Nephron (organoid): ENCODE measurements at regions not wholly inside any gene's neighbourhood (a gene's known extent, or its start where the extent isn't known, plus 50 kb on each side); places are given as distances from the start of the nearest gene placed in this dataset.

Experiments
- H3K27ac Mint-ChIP-seq, 3 experiments: 2 replicates each; pipeline ENCODE4 v1.8.0; 2020; ENCODE audit warnings: mixed read lengths in 3 of 3, mild to moderate bottlenecking in 2 of 3, moderate library complexity in 1 of 3
- H3K27me3 Mint-ChIP-seq: 2 replicates; pipeline ENCODE4 v1.8.0; 2021; ENCODE audit warnings: low read depth, mild to moderate bottlenecking, moderate library complexity, mixed read lengths
- H3K36me3 Mint-ChIP-seq: 2 replicates; pipeline ENCODE4 v1.8.0; 2020; ENCODE audit warnings: low read depth, mixed read lengths
- H3K4me1 Mint-ChIP-seq: 2 replicates; pipeline ENCODE4 v1.8.0; 2020; ENCODE audit warnings: mixed read lengths
- H3K4me3 Mint-ChIP-seq, 3 experiments: 2 replicates each; pipeline ENCODE4 v1.8.0; 2020; ENCODE audit warnings: mild to moderate bottlenecking in 3 of 3, mixed read lengths in 3 of 3, moderate library complexity in 2 of 3
- H3K9me3 Mint-ChIP-seq: 2 replicates; pipeline ENCODE4 v1.8.0; 2020; ENCODE audit warnings: mixed read lengths
- TF ChIP-seq, protein P1 (sequence below), 3 experiments: fragments of 200-600 bp; sonication (generic); IDR thresholded peaks; one replicate each; pipeline ENCODE4 v1.5.0; 2021; ENCODE audit warnings: antibody characterized with exemption in 3 of 3; ENCODE audit not compliant: unreplicated experiment in 3 of 3

DNA sequence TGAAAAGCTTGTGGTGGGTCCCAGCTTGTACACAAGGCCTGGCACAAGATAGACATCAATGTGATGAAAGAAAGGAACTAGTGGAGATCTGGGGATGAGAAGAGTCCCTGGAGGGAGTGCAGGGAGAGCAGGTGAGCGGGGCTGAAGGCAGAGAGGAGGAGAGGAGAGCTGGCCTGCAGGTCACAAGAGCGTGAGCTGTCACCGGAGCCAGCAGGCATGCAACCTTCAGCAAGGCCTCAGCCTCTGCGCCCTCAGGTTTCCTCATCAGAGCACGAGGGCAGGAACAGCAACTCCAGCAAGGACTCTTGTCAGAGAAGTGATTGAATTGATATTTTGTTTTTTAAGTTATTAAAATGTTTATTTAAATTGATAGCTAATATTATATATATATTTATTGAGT lies 188.6 kb downstream of the CXCL12 start:
- H3K36me3 Mint-ChIP-seq, result no peaks in the 10 kb centered on the region
- TF ChIP-seq, protein P1, sequence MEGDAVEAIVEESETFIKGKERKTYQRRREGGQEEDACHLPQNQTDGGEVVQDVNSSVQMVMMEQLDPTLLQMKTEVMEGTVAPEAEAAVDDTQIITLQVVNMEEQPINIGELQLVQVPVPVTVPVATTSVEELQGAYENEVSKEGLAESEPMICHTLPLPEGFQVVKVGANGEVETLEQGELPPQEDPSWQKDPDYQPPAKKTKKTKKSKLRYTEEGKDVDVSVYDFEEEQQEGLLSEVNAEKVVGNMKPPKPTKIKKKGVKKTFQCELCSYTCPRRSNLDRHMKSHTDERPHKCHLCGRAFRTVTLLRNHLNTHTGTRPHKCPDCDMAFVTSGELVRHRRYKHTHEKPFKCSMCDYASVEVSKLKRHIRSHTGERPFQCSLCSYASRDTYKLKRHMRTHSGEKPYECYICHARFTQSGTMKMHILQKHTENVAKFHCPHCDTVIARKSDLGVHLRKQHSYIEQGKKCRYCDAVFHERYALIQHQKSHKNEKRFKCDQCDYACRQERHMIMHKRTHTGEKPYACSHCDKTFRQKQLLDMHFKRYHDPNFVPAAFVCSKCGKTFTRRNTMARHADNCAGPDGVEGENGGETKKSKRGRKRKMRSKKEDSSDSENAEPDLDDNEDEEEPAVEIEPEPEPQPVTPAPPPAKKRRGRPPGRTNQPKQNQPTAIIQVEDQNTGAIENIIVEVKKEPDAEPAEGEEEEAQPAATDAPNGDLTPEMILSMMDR (IDR thresholded peaks at IDR 0.05; ENCODE audit: unreplicated experiment in 3 of 3), result no peak
- H3K9me3 Mint-ChIP-seq, result peaks cover 7% of the 10 kb centered on the region

DNA sequence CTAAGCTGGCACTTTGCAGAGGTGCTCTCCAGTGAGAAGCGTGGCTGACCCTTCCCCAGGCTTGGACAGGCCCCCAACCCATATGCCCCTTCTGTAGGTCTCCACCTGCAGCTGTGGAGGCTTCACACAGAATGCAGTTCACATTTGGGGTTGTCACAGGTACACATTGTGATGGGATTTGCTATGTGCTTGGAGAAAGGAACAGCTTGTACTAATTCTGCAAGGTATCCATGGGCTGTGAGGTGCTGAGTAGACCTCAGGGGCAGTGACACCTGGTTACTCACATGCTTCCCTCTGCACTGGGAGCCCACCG lies 188.9 kb downstream of the CXCL12 start:
- Mint-ChIP-seq H3K27me3 (peaks cover 9% of the 10 kb centered on the region), H3K4me1 (peaks cover 48% of the 10 kb centered on the region), H3K27ac (peak overlapping the region in 2 of 3 experiments; percentile 44 to 67), H3K9me3 (peaks cover 7% of the 10 kb centered on the region), H3K36me3 (no peaks in the 10 kb centered on the region), H3K4me3 (no peak overlapping the region)
- TF ChIP-seq, protein P1 (IDR thresholded peaks at IDR 0.05; ENCODE audit: unreplicated experiment in 3 of 3), result no peak

More for the DNA sequence above, 188.6 kb downstream of the CXCL12 start:
- H3K4me3 Mint-ChIP-seq, result no peak overlapping the region
- H3K27ac Mint-ChIP-seq, result peak overlapping the region in 2 of 3 experiments; percentile 67 to 94
- H3K27me3 Mint-ChIP-seq, result peaks cover 9% of the 10 kb centered on the region
- H3K4me1 Mint-ChIP-seq, result peaks cover 48% of the 10 kb centered on the region

DNA sequence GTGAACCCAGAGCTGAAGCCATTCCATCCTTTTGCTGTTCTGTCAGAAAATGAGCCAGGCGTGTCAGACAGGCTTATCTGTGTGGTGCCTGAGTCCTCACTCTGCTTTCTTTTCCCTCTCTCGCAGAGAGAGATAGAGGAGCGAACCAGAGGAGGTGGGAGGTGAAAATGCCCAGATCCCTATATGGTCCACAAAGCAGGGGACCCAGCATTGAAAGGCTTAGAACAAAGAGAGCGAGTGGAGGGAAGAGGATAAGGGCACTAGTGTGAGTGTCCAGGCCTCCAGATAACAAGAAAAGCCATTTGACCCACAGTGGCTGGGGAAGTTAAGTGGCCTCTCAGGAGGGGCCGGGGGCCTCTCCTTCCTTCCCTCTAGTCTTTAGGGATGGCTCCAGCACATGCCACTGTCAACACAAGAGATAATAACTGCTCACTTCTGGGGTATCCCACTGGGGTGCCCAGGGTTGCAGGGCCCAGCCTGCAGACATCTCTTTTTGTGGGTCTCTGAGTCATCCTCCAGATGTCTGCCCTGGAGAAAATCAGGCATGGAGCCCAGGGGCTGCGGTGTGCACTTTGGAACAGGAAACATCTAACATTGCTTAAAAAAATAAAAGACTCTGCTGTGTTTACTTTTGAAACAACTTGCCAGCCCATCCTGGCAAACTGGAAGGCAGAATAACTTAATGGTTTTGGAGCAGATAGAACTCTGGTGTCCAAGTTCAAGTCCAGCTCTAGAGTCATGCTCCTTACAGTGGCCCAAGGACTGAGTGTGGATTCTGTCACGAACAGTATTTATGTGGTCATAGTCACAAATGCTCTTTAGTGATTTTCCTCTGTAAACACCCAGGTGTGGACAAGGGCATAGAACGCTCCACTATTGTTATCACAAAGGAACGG lies 189.5 kb downstream of the CXCL12 start:
- H3K4me3 Mint-ChIP-seq, result no peak overlapping the region
- peak overlapping the region in 2 of 3 experiments; percentile 44 to 61 for H3K27ac Mint-ChIP-seq
- peaks cover 5% of the 10 kb centered on the region for H3K27me3 Mint-ChIP-seq
- TF ChIP-seq, protein P1 (IDR thresholded peaks at IDR 0.05; ENCODE audit: unreplicated experiment in 3 of 3), result no peak
- H3K36me3 Mint-ChIP-seq, result no peaks in the 10 kb centered on the region
- H3K4me1 Mint-ChIP-seq, result peaks cover 48% of the 10 kb centered on the region
- H3K9me3 Mint-ChIP-seq, result peaks cover 3% of the 10 kb centered on the region

DNA sequence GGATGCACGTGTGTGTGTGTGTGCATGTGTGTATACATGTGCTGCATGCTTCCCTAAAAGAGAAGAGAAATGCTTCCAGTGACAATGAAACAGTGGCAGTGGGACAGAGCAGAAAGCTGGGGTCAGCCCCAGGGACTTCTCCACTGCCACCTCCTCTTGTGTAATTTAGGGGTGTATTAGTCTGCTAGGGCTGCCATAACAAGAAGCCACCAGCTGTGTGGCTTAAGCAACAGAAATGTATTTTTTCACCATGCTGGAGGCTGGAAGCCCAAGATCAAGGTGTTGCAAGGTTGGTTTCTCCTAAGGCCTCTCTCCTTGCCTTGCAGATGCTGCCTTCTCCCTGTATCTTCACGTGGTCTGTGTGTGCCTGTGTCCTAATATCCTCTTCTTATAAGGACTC lies 190.5 kb downstream of the CXCL12 start:
- H3K9me3 Mint-ChIP-seq, result peaks cover 3% of the 10 kb centered on the region
- H3K27ac Mint-ChIP-seq, result peak overlapping the region in 2 of 3 experiments; percentile 15 to 60
- H3K4me1 Mint-ChIP-seq, result peaks cover 48% of the 10 kb centered on the region
- peaks cover 5% of the 10 kb centered on the region for H3K27me3 Mint-ChIP-seq
- TF ChIP-seq, protein P1 (IDR thresholded peaks at IDR 0.05; ENCODE audit: unreplicated experiment in 3 of 3), result no peak
- no peak overlapping the region for H3K4me3 Mint-ChIP-seq
- no peaks in the 10 kb centered on the region for H3K36me3 Mint-ChIP-seq

DNA sequence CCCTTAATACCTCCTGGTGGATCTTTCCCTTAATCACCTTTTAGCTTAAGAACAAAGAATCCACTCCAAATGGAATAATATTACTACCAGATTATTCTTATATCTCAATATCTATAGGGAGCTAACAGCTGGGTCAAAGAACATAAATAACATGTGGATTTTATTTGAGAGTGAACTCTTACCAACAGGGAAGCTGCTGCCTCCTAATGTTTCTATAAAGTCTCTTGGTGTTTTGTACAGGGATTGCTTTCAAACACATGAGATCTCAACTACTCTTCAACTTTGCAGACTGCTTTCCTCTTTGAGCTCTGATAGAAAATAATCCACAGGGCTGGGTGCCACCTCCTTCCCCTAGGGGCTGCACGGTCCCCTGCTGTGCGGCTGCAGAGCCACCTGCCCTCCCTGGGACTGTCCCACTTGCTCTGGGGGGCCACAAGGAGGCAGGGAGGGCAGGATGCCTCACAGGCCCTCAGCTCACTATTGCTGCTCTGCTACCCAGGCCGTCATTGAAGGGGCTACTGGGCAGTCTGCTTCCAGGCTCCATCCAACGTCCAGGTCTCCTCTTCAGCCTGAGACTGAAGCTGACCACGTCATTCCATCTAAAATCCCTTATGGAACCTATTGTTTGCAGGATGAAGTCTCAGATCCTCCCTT lies 191.2 kb downstream of the CXCL12 start:
- Mint-ChIP-seq H3K9me3 (peaks cover 8% of the 10 kb centered on the region), H3K4me1 (peaks cover 45% of the 10 kb centered on the region), H3K4me3 (no peak overlapping the region), H3K27me3 (peaks cover 5% of the 10 kb centered on the region), H3K27ac (peak overlapping the region; percentile 15 to 60 (median 44)), H3K36me3 (no peaks in the 10 kb centered on the region)
- TF ChIP-seq, protein P1 (IDR thresholded peaks at IDR 0.05; ENCODE audit: unreplicated experiment in 3 of 3), result no peak
